Gastrocnemius medialis (tissue), 4 donors: ENCODE measurements at regions not wholly inside any gene's neighbourhood (a gene's known extent, or its start where the extent isn't known, plus 50 kb on each side); places are given as distances from the start of the nearest gene placed in this dataset.

Experiments
- CTCF ChIP-seq, 5 experiments: fragments of 450-650 bp in 3 of 5; fragments of 200-600 bp in 2 of 5; sonication (generic) in 2 of 5; IDR thresholded peaks in 4 of 5; conservative IDR thresholded peaks in 1 of 5; 1 replicate in 4 of 5; 2 replicates in 1 of 5; pipeline ENCODE4 v1.5.1; 2016 to 2019; ENCODE audit warnings: antibody characterized with exemption in 5 of 5, mild to moderate bottlenecking in 3 of 5, moderate library complexity in 3 of 5
- POLR2A ChIP-seq, 2 donors: fragments of 450-650 bp; IDR thresholded peaks; one replicate each; pipeline ENCODE4 v1.6.1; 2017; ENCODE audit warnings: antibody characterized with exemption in 2 of 2, mild to moderate bottlenecking in 2 of 2, moderate library complexity in 2 of 2

- no peak for TF ChIP-seq CTCF (IDR thresholded peaks at IDR 0.05 in 4 of 5, conservative IDR thresholded peaks at IDR 0.05 in 1 of 5)
- no peak for TF ChIP-seq POLR2A (IDR thresholded peaks at IDR 0.05)
Observed at GRCh38 chr13:33752597-33752996, 65.4 kb upstream of the RFC3 start.
